ENCODE measurements at regions not wholly inside any gene's neighbourhood (a gene's known extent, or its start where the extent isn't known, plus 50 kb on each side); places are given as distances from the start of the nearest gene placed in this dataset.
A peak's percentile ranks its signal among the peaks of the same experiment; 100 is the strongest.
"Not testable (repeated sequence)": the region's sequence is repeated elsewhere in the genome, so short reads cannot be mapped to it uniquely, and the experiment has no call there.

DNA sequence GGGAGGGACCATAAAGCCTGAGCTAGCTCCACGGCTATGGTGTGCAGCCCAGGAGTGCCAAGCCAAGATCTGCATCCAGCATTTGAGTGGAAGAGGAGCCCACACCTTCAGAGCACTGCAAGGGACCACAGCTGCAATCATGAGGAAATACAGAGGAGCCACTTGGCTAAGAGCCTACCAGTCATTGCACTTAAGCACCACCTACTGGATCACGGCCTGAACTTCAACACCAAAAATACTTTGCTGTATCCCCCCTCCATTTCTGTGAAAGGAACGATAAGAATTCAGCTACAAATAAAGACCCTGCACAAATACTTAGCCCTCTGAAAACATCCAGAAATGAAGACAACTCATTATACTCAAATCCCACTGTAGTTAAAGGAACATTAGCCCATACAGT lies 545.3 kb downstream of the TSN start:
- no peak for DNase-seq (ENCODE audit: low read depth, low spot score)

GRCh38 chr2:122307763-122308162 lies 552.3 kb downstream of the TSN start:
- DNase-seq (ENCODE audit: low read depth, low spot score) = no peak

- no peak for DNase-seq (ENCODE audit: low read depth, low spot score)
Measured at GRCh38 chr2:122315306-122315705, 559.9 kb downstream of the TSN start.

DNA sequence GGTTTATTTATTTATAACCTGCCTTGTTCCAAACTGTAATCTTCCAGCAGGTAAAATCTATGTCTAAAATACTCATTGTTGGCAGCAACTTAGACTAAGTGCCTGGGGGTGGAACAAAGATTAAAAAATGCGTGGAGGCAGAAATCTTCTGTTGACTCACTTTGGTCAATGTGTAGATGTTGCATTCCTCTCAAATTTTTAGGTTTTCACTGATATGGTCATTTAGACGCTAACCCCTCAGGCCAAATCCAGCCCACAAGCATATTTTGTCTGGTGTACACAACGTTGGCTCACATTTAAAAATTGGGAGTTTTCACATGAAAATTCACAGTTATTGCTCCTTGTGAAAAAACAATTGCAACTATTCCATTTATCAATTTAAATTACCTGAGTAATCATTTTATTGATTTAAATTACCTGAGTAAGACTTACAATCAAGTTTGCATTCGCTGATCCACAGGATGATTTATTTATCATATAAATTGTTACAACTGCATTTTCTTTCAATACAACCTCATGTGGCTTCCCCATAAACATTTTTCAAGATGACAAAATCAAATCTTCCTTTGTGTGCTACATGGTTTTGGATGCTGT lies 564.2 kb downstream of the TSN start:
- no peak for DNase-seq (ENCODE audit: low read depth, low spot score)

GRCh38 chr2:122322815-122323214 lies 567.4 kb downstream of the TSN start:
- no peak for DNase-seq (ENCODE audit: low read depth, low spot score)

- DNase-seq (ENCODE audit: low read depth, low spot score) = no peak
Measured at GRCh38 chr2:122323927-122324326, 568.5 kb downstream of the TSN start.

DNA sequence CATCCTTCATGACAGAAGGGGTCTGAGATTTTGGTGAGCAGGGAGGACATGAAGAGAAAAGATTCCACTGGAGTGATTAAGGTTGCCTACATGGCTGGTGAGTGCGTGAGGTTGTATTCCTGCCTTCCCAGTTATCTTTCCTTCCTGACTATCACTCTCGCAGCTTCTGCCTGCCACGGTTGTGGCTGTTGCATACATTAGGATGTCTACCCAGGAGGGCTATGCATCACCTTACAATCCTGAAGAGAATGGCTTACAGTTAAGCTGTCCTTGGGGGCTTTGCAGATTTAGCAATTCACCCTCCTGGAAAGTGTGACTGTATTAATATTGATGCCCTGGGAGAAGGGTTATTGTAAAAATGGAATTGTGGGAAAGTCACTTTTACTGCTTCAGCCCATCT lies 571.0 kb downstream of the TSN start:
- DNase-seq (ENCODE audit: low read depth, low spot score) = no peak

- DNase-seq (ENCODE audit: low read depth, low spot score) = no peak
Measured at GRCh38 chr2:122328816-122329215, 573.4 kb downstream of the TSN start.

- no peak for DNase-seq (ENCODE audit: low read depth, low spot score)
Measured at GRCh38 chr2:122329278-122329677, 573.8 kb downstream of the TSN start.

DNA sequence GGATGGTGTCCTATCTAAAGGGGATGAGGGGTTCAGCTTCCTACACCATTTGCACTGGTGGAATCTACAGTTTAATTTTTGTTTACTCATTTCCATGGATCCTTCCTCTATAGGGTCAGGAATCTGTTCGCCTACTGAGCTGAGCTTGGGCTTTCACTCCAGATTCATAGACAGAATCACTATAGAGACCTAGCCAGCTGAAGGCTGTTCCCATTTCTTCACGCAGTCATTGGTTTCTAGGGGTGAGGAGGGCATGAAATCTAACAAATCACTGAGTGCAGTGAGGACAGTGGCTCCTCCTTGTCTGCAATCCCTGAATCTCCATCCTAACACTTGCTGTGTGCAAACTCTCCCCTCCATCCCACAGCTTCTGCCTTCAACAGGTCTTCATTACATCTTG lies 578.5 kb downstream of the TSN start:
- DNase-seq (ENCODE audit: low read depth, low spot score) = no peak

DNA sequence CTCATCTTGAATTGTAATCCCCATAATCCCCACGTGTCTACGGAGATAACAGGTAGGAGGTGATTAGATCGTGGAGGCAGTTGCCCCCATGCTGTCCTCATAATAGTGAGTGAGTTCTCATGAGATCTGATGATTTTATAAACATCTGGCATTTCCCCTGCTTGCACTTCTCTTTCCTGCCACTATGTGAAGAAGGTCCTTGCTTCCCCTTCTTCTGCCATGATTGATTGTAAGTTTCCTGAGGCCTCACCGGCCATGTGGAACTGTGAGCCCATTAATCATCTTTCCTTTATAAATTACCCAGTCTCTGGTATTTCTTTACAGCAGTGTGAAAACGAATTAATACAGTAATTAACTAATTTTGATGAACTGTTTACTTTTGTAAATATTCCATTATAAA lies 582.5 kb downstream of the TSN start:
- DNase-seq (ENCODE audit: low read depth, low spot score) = no peak

DNA sequence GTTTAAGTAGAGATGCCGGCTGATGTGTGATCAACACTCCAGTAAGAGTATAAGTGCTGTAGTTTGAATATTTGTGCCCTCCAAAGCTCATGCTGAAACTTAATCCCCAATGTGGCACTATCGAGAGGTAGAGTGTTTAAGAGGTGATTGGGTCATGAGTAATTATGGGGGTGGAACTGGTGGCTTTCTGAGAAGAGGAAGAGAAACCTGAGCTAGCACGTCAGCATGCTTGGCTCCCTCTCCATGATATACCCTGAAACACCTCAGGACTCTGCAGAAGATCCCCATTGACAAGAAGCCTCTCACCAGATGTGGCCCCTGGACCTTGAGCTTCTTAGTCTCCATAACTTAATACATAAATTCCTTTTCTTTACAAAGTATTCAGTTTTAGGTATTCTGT lies 584.8 kb downstream of the TSN start:
- DNase-seq (ENCODE audit: low read depth, low spot score) = peak; percentile 14

GRCh38 chr2:122341007-122341406 lies 585.6 kb downstream of the TSN start:
- DNase-seq (ENCODE audit: low read depth, low spot score) = peak; percentile 81

GRCh38 chr2:122352151-122352550 lies 596.7 kb downstream of the TSN start:
- DNase-seq (ENCODE audit: low read depth, low spot score) = not testable (repeated sequence)

- peak; percentile 33 for DNase-seq (ENCODE audit: low read depth, low spot score)
Measured at GRCh38 chr2:122357998-122358397, 602.5 kb downstream of the TSN start.

- no peak for DNase-seq (ENCODE audit: low read depth, low spot score)
Measured at GRCh38 chr2:122358729-122359128, 603.3 kb downstream of the TSN start.

- no peak for DNase-seq (ENCODE audit: low read depth, low spot score)
Measured at GRCh38 chr2:122363885-122364284, 608.4 kb downstream of the TSN start.

DNA sequence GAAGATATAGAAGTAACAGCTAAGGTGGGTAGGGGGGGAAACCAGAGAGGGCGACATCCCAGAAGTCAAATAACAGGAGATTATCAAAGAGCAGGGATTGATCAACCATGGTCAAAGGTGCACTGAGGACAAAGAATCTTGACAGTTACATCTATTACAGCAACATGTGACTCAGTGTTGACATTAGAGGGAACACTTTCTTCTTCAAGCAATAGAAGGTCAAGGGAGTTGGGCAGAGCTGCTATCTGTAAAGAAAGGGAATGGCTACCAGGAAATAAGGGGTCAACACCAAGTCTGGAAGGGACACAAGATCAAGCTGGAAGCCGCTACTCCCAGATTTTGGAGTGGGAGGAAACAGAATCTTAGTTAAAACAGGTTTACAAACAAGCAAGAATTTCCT lies 611.0 kb downstream of the TSN start:
- no peak for DNase-seq (ENCODE audit: low read depth, low spot score)

DNA sequence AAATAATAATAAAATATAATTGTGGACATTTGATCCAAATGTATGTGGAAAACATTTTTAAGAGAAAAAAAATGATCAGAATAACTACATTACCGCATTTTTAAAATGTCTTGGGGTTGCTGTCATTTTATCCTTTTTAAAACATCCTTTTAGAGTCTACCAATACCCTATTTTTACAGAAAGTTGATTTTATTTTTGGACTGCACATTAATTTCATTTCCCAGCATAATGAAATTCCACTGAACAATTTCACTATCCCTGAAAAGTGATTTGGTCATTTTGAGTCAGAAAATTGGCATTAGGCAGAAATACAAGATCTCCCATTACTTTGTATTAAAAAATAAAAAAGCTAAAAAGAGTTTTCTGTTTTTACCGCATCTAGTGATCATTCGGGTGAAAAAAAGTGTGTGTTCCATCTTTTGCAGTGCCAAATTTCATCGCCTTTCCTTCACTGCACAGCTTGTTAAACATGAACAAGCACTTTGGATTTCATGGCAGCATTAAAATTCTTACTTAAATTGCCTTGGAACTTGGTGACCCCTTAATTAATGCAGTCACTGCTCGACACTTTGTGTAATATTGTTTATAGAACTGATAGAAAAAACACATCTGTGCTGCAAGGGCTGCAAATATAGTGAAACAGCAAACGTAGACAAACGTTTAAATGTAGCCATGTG lies 611.7 kb downstream of the TSN start:
- DNase-seq (ENCODE audit: low read depth, low spot score) = no peak

- DNase-seq (ENCODE audit: low read depth, low spot score) = no peak
Measured at GRCh38 chr2:122367646-122368010, 612.2 kb downstream of the TSN start.

- DNase-seq (ENCODE audit: low read depth, low spot score) = no peak
Measured at GRCh38 chr2:122368576-122369243, 613.3 kb downstream of the TSN start.

- DNase-seq (ENCODE audit: low read depth, low spot score) = peak; percentile 13
Measured at GRCh38 chr2:122378521-122378920, 623.1 kb downstream of the TSN start.

GRCh38 chr2:122384768-122385333 lies 629.4 kb downstream of the TSN start:
- no peak for DNase-seq (ENCODE audit: low read depth, low spot score)

All from astrocyte of the hippocampus (primary cell).